ENCODE measurements at regions not wholly inside any gene's neighbourhood (a gene's known extent, or its start where the extent isn't known, plus 50 kb on each side); places are given as distances from the start of the nearest gene placed in this dataset.

- no peak overlapping the region for H2AK5ac ChIP-seq (ENCODE audit: insufficient read length, low read length)
- no CpG with 5 or more reads among the region's 4 CpGs for WGBS (ENCODE audit: extremely low coverage, insufficient read length, low lambda C conversion rate)
- no peak overlapping the region for H3K9ac ChIP-seq (ENCODE audit: extremely low read depth, insufficient read length, low read length)
- TF ChIP-seq, protein P1, sequence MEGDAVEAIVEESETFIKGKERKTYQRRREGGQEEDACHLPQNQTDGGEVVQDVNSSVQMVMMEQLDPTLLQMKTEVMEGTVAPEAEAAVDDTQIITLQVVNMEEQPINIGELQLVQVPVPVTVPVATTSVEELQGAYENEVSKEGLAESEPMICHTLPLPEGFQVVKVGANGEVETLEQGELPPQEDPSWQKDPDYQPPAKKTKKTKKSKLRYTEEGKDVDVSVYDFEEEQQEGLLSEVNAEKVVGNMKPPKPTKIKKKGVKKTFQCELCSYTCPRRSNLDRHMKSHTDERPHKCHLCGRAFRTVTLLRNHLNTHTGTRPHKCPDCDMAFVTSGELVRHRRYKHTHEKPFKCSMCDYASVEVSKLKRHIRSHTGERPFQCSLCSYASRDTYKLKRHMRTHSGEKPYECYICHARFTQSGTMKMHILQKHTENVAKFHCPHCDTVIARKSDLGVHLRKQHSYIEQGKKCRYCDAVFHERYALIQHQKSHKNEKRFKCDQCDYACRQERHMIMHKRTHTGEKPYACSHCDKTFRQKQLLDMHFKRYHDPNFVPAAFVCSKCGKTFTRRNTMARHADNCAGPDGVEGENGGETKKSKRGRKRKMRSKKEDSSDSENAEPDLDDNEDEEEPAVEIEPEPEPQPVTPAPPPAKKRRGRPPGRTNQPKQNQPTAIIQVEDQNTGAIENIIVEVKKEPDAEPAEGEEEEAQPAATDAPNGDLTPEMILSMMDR (conservative IDR thresholded peaks at IDR 0.05), result no peak
- no peak overlapping the region for H2BK5ac ChIP-seq (ENCODE audit: insufficient read length, low read length)
- H3K79me1 ChIP-seq (ENCODE audit: insufficient read depth, low read depth, low read length, poor library complexity, severe bottlenecking), result no peaks in the 10 kb centered on the region
- no peak overlapping the region for H2BK20ac ChIP-seq (ENCODE audit: low read depth, low read length, poor library complexity, severe bottlenecking)
- Mint-ChIP-seq H3K9me3 (no peaks in the 10 kb centered on the region; a peak in 1 of 5 replicates), H3K36me3 (ENCODE audit: insufficient read depth in 1 of 3, low read depth in 3 of 3) (no peaks in the 10 kb centered on the region), H3K4me1 (peaks cover 3 to 15% of the 10 kb centered on the region in 2 experiments; a peak in 3 of 4 replicates), H3K27me3 (ENCODE audit: low read depth) (peaks cover 1% of the 10 kb centered on the region; the same call in 1 of the 2 replicates), H3K27ac (no peak overlapping the region), H3K4me3 (no peak overlapping the region)
- H3T11ph ChIP-seq (ENCODE audit: low read length), result no peak overlapping the region
- no peaks in the 10 kb centered on the region for H3K9me3 ChIP-seq (ENCODE audit: control insufficient read depth, low read depth, low read length)
- H4K91ac ChIP-seq (ENCODE audit: insufficient read length, low read depth, low read length), result no peak overlapping the region
- H3K18ac ChIP-seq (ENCODE audit: insufficient read length, low read depth, low read length), result no peak overlapping the region
- H3K4ac ChIP-seq (ENCODE audit: low read depth, low read length), result no peak overlapping the region
- no peaks in the 10 kb centered on the region for H4K20me1 ChIP-seq (ENCODE audit: control insufficient read depth, insufficient read depth, insufficient read length)
- no peak overlapping the region for H3K27ac ChIP-seq (ENCODE audit: insufficient read length, low read depth, low read length)
- no peak overlapping the region for H3K56ac ChIP-seq (ENCODE audit: insufficient read length, low read depth, low read length)
- no peak overlapping the region for H3K23ac ChIP-seq (ENCODE audit: insufficient read length, low read depth, low read length)
- H3K79me2 ChIP-seq (ENCODE audit: insufficient read depth, low read length), result no peaks in the 10 kb centered on the region
- no peak overlapping the region for H4K8ac ChIP-seq (replicated peaks; ENCODE audit: insufficient read length, low read depth, low read length)
- no peak overlapping the region for H4K5ac ChIP-seq (ENCODE audit: insufficient read length, low read depth, low read length)
- no peak overlapping the region for H3K14ac ChIP-seq (ENCODE audit: insufficient read depth, low read length)
- no peak overlapping the region for H3K4me2 ChIP-seq (ENCODE audit: insufficient read depth, insufficient read length, low read length)
- no peaks in the 10 kb centered on the region for H3K27me3 ChIP-seq (ENCODE audit: insufficient read depth, low read length)
- no peaks in the 10 kb centered on the region for H3K23me2 ChIP-seq (ENCODE audit: insufficient read length, low read depth, low read length, poor library complexity, severe bottlenecking)
- H2BK15ac ChIP-seq (ENCODE audit: low read depth, low read length), result no peak overlapping the region
- H2BK120ac ChIP-seq (ENCODE audit: low read depth, low read length, poor library complexity, severe bottlenecking), result no peak overlapping the region
- H2AFZ ChIP-seq (ENCODE audit: low read length), result no peak overlapping the region
- no peaks in the 10 kb centered on the region for H3K4me1 ChIP-seq (ENCODE audit: insufficient read depth, low read length)
- DNase-seq, result no peak
- no peak overlapping the region for H2BK12ac ChIP-seq (ENCODE audit: insufficient read length, low read depth, low read length)
Measured at GRCh38 chr11:126115127-126115495, 52.4 kb upstream of the CDON start.

Data from H9 (cell line).